SK-N-SH (cell line): ENCODE measurements at regions not wholly inside any gene's neighbourhood (a gene's known extent, or its start where the extent isn't known, plus 50 kb on each side); places are given as distances from the start of the nearest gene placed in this dataset.

Source experiments
- CTCF ChIA-PET: fragments of 300-600, 350-600 bp; formaldehyde crosslinking; extraction: SDS; loops from one replicate; lab custom pipeline; 2021; lab: Yijun Ruan, JAX
- POLR2A ChIA-PET: fragments of 350-600 bp; sonication (Branson Sonifier 250); formaldehyde crosslinking; extraction: SDS; loops from one replicate; lab custom pipeline; 2020; ENCODE audit warnings: antibody characterized with exemption, inconsistent platforms; lab: Yijun Ruan, JAX
- DNase-seq: peaks from one replicate; pipeline ENCODE4 v3.0.0; 2012
- H2AFZ ChIP-seq: fragments of 200-600 bp; sonication (generic); 2 replicates; pipeline ENCODE4 v1.8.1; 2016; ENCODE audit warnings: antibody characterized with exemption, mild to moderate bottlenecking, low read depth
- H3F3A ChIP-seq: fragments of 200-600 bp; sonication (generic); replicated peaks from 2 replicates; pipeline ENCODE3; 2016; ENCODE audit warnings: antibody characterized with exemption, mild to moderate bottlenecking; ENCODE audit not compliant: insufficient read depth
- H3K27ac ChIP-seq, 2 experiments: fragments of 200-500 bp in 1 of 2; fragments of 200-600 bp in 1 of 2; sonication (Bioruptor generic) in 1 of 2; sonication (generic), shearing (Covaris generic) in 1 of 2; 2 replicates each; pipeline versions ENCODE4 v1.5.1 to v1.6.1; 2014 to 2016; ENCODE audit warnings: low read depth in 2 of 2, inconsistent platforms in 1 of 2, low read length in 1 of 2, mild to moderate bottlenecking in 1 of 2, mixed read lengths in 1 of 2
- H3K27me3 ChIP-seq: fragments of 200-600 bp; sonication (generic), shearing (Covaris generic); 2 replicates; pipeline ENCODE4 v1.6.1; 2016; ENCODE audit warnings: mixed run types; ENCODE audit not compliant: insufficient read depth
- H3K36me3 ChIP-seq, 2 experiments: fragments of 200-500 bp in 1 of 2; fragments of 200-600 bp in 1 of 2; sonication (Bioruptor generic) in 1 of 2; sonication (generic) in 1 of 2; replicated peaks in 1 of 2; 2 replicates each; pipeline versions ENCODE3 to v1.5.1; 2014 to 2016; ENCODE audit warnings: low read length in 1 of 2, mild to moderate bottlenecking in 1 of 2; ENCODE audit not compliant: insufficient read depth in 2 of 2, control insufficient read depth in 1 of 2
- H3K4me1 ChIP-seq, 2 experiments: fragments of 200-500 bp in 1 of 2; fragments of 200-600 bp in 1 of 2; sonication (Bioruptor generic) in 1 of 2; sonication (generic), shearing (Covaris generic) in 1 of 2; 2 replicates each; pipeline versions ENCODE4 v1.5.1 to v1.6.1; 2014 to 2016; ENCODE audit warnings: low read depth in 1 of 2, low read length in 1 of 2, mixed run types in 1 of 2; ENCODE audit not compliant: insufficient read depth in 2 of 2, control insufficient read depth in 1 of 2
- H3K4me2 ChIP-seq: fragments of 200-600 bp; sonication (generic), shearing (Covaris generic); 2 replicates; pipeline ENCODE4 v1.6.1; 2017; ENCODE audit warnings: mixed run types
- H3K4me3 ChIP-seq, 2 experiments: fragments of 200-500 bp in 1 of 2; fragments of 200-600 bp in 1 of 2; sonication (Bioruptor generic) in 1 of 2; sonication (generic), shearing (Covaris generic) in 1 of 2; 2 replicates each; pipeline versions ENCODE4 v1.5.1 to v1.8.1; 2014 to 2016; ENCODE audit warnings: low read depth in 2 of 2, inconsistent platforms in 1 of 2, low read length in 1 of 2, mild to moderate bottlenecking in 1 of 2, mixed read lengths in 1 of 2, moderate library complexity in 1 of 2
- H3K79me2 ChIP-seq: fragments of 200-600 bp; sonication (generic); 2 replicates; pipeline ENCODE4 v1.8.1; 2017; ENCODE audit warnings: mild to moderate bottlenecking; ENCODE audit not compliant: insufficient read depth
- H3K9ac ChIP-seq: fragments of 200-600 bp; sonication (generic); 2 replicates; pipeline ENCODE4 v1.6.1; 2017; ENCODE audit warnings: mixed run types
- H3K9me2 ChIP-seq: fragments of 200-600 bp; sonication (generic); 2 replicates; pipeline ENCODE4 v1.6.1; 2017; ENCODE audit warnings: mixed run types
- H3K9me3 ChIP-seq: fragments of 200-600 bp; sonication (generic); 2 replicates; pipeline ENCODE4 v1.6.1; 2017; ENCODE audit warnings: mixed run types, mild to moderate bottlenecking, moderate library complexity
- H4K20me1 ChIP-seq: fragments of 200-600 bp; sonication (generic); 2 replicates; pipeline ENCODE4 v1.6.1; 2017; ENCODE audit warnings: mild to moderate bottlenecking, mixed run types; ENCODE audit not compliant: insufficient read depth
- EP300 ChIP-seq, 2 experiments: IDR thresholded peaks; 2 replicates each; pipeline versions ENCODE4 v1.4.0 to v1.6.1; 2012; ENCODE audit warnings: borderline replicate concordance in 1 of 2, low read depth in 1 of 2, low read length in 1 of 2
- FOSL2 ChIP-seq: IDR thresholded peaks from 2 replicates; pipeline ENCODE4 v1.4.0; 2012; ENCODE audit warnings: low read depth, mild to moderate bottlenecking, moderate library complexity, borderline replicate concordance
- FOXJ3 ChIP-seq: sonication (generic); formaldehyde crosslinking; IDR thresholded peaks from 2 replicates; pipeline ENCODE4 v1.5.1; 2020; ENCODE audit warnings: mild to moderate bottlenecking, missing genetic modification reagents
- JUND ChIP-seq: IDR thresholded peaks from 2 replicates; pipeline ENCODE4 v1.4.0; 2012
- MXI1 ChIP-seq: IDR thresholded peaks from 2 replicates; pipeline ENCODE4 v1.6.1; 2012; ENCODE audit warnings: mild to moderate bottlenecking, low read depth, low read length, improper control_type of control experiment
- NFIC ChIP-seq: IDR thresholded peaks from 2 replicates; pipeline ENCODE4 v1.4.0; 2012; ENCODE audit warnings: borderline replicate concordance
- PBX3 ChIP-seq: IDR thresholded peaks from 2 replicates; pipeline ENCODE4; 2012
- POLR2AphosphoS5 ChIP-seq: IDR thresholded peaks from 2 replicates; pipeline ENCODE4 v1.6.1; 2012; ENCODE audit warnings: low read depth, low read length
- RAD21 ChIP-seq: IDR thresholded peaks from 2 replicates; pipeline ENCODE4 v1.6.1; 2012; ENCODE audit warnings: mild to moderate bottlenecking, low read length
- RXRA ChIP-seq: IDR thresholded peaks from 2 replicates; pipeline ENCODE4 v1.4.0; 2012; ENCODE audit warnings: low read depth, mild to moderate bottlenecking, borderline replicate concordance
- SIN3A ChIP-seq: IDR thresholded peaks from 2 replicates; pipeline ENCODE4 v1.6.1; 2012; ENCODE audit warnings: low read depth, mild to moderate bottlenecking, low read length, moderate library complexity, borderline replicate concordance
- SMC3 ChIP-seq: IDR thresholded peaks from 2 replicates; pipeline ENCODE4 v1.6.1; 2012; ENCODE audit warnings: low read depth, low read length, improper control_type of control experiment
- TAF1 ChIP-seq: IDR thresholded peaks from 2 replicates; pipeline ENCODE4 v1.6.1; 2012; ENCODE audit warnings: low read depth, mild to moderate bottlenecking, low read length, moderate library complexity, borderline replicate concordance
- TCF12 ChIP-seq: IDR thresholded peaks from 2 replicates; pipeline ENCODE4 v1.4.0; 2012
- TEAD4 ChIP-seq: IDR thresholded peaks from 2 replicates; pipeline ENCODE4 v1.4.0; 2012; ENCODE audit warnings: mild to moderate bottlenecking, borderline replicate concordance; ENCODE audit not compliant: insufficient read depth
- USF1 ChIP-seq: IDR thresholded peaks from 2 replicates; pipeline ENCODE4 v1.4.0; 2012; ENCODE audit warnings: low read depth, borderline replicate concordance
- ZBTB33 ChIP-seq: IDR thresholded peaks from 2 replicates; pipeline ENCODE4 v1.4.0; 2012; ENCODE audit warnings: low read depth, borderline replicate concordance
- WGBS: methylation state at CpG from one replicate; pipeline ENCODE4 v1.1.6; 2017; ENCODE audit warnings: low lambda C conversion rate; 5-methylcytosine and 5-hydroxymethylcytosine counted together
- TF ChIP-seq, protein P1 (sequence below): IDR thresholded peaks from 2 replicates; pipeline ENCODE4 v1.4.0; 2012; ENCODE audit warnings: low read depth

GRCh38 chr3:143192193-143192592 is 72.6 kb downstream of the CHST2 start:
- H3K4me2 ChIP-seq: no peak overlapping the region
- H3K36me3 ChIP-seq: no peaks in the 10 kb centered on the region
- H3K9me3 ChIP-seq: no peaks in the 10 kb centered on the region
- H3F3A ChIP-seq: no peaks in the 10 kb centered on the region
- H3K79me2 ChIP-seq: no peaks in the 10 kb centered on the region
- DNase-seq: no peak
- WGBS: 2% methylated on average over 1 of the region's 1 CpG
- no peak overlapping the region for H2AFZ ChIP-seq
- no peaks in the 10 kb centered on the region for H3K4me1 ChIP-seq
- H4K20me1 ChIP-seq: no peaks in the 10 kb centered on the region
- POLR2A ChIA-PET: no interaction called here
- H3K9me2 ChIP-seq: no peaks in the 10 kb centered on the region
- no peak overlapping the region for H3K9ac ChIP-seq
- CTCF ChIA-PET: no interaction called here
- no peak overlapping the region for H3K27ac ChIP-seq
- TF ChIP-seq TAF1 (no peak), EP300 (IDR thresholded peaks at IDR 0.05; ENCODE audit: borderline replicate concordance in 1 of 2, low read depth in 1 of 2, low read length in 1 of 2) (no peak), RXRA (no peak), FOXJ3 (CRISPR knock-in tag) (no peak), SMC3 (no peak), RAD21 (no peak), TEAD4 (no peak)
- no peaks in the 10 kb centered on the region for H3K27me3 ChIP-seq
- H3K4me3 ChIP-seq: no peak overlapping the region

GRCh38 chr3:143200001-143200924 is 80.7 kb downstream of the CHST2 start:
- Histone ChIP-seq H3K27me3 (no peaks in the 10 kb centered on the region), H3K9me3 (no peaks in the 10 kb centered on the region; the same call in 1 of the 2 replicates), H3K4me3 (peak overlapping the region; percentile 8 to 40; a peak in 3 of 4 replicates), H3F3A (no peaks in the 10 kb centered on the region), H4K20me1 (no peaks in the 10 kb centered on the region), H3K4me2 (peak overlapping the region; percentile 51), H3K36me3 (no peaks in the 10 kb centered on the region), H3K9ac (0 out of 2 replicates have a peak overlapping the region, but pooled peaks have one; percentile 1), H3K4me1 (peaks cover 0 to 6% of the 10 kb centered on the region in 2 experiments; a peak in 1 of 4 replicates), H2AFZ (peak overlapping the region; percentile 21), H3K9me2 (no peaks in the 10 kb centered on the region), H3K27ac (peak overlapping the region; percentile 53 to 63; a peak in 3 of 4 replicates), H3K79me2 (no peaks in the 10 kb centered on the region)
- TF ChIP-seq SIN3A: no peak
- TF ChIP-seq ZBTB33: no peak
- peak in 1 of 2 experiments; percentile 26; a peak in 1 of 4 replicates for TF ChIP-seq EP300 (IDR thresholded peaks at IDR 0.05; ENCODE audit: borderline replicate concordance in 1 of 2, low read depth in 1 of 2, low read length in 1 of 2)
- peak; percentile 40; the same call in 1 of the 2 replicates for TF ChIP-seq JUND
- TF ChIP-seq FOSL2: peak; percentile 42; the same call in 1 of the 2 replicates
- TF ChIP-seq MXI1: no peak
- TF ChIP-seq, protein P1, sequence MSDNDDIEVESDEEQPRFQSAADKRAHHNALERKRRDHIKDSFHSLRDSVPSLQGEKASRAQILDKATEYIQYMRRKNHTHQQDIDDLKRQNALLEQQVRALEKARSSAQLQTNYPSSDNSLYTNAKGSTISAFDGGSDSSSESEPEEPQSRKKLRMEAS: peak; percentile 59; the same call in 1 of the 2 replicates
- TF ChIP-seq TEAD4: 0 out of 2 replicates have a peak, but pooled peaks have one; percentile 54
- no peak for TF ChIP-seq NFIC
- peak; percentile 62 for TF ChIP-seq TCF12
- peak; percentile 31; the same call in 1 of the 2 replicates for TF ChIP-seq USF1
- TF ChIP-seq PBX3: no peak
- TF ChIP-seq POLR2AphosphoS5: 0 out of 2 replicates have a peak, but pooled peaks have one; percentile 29
- ChIA-PET CTCF (no interaction called here), POLR2A (no interaction called here)
- WGBS: 16% methylated on average over 12 of the region's 12 CpGs
- DNase-seq: no peak
